Ishikawa (cell line): ENCODE measurements at regions not wholly inside any gene's neighbourhood (a gene's known extent, or its start where the extent isn't known, plus 50 kb on each side); places are given as distances from the start of the nearest gene placed in this dataset.

Experiments used
- CEBPB ChIP-seq: IDR thresholded peaks from 2 replicates; pipeline ENCODE4 v1.6.1; 2012
- CREB1 ChIP-seq: IDR thresholded peaks from 2 replicates; pipeline ENCODE4 v1.6.1; 2012; ENCODE audit warnings: low read depth
- EP300 ChIP-seq: IDR thresholded peaks from 2 replicates; pipeline ENCODE4 v1.6.1; 2012; ENCODE audit warnings: borderline replicate concordance
- FOXM1 ChIP-seq: IDR thresholded peaks from 2 replicates; pipeline ENCODE4 v1.6.1; 2012; ENCODE audit warnings: low read depth, borderline replicate concordance
- RAD21 ChIP-seq: IDR thresholded peaks from 2 replicates; pipeline ENCODE4 v1.6.1; 2012; ENCODE audit warnings: low read depth
- TEAD4 ChIP-seq: IDR thresholded peaks from 2 replicates; pipeline ENCODE4 v1.6.1; 2012
- YY1 ChIP-seq: IDR thresholded peaks from 2 replicates; pipeline ENCODE4 v1.6.1; 2012; ENCODE audit warnings: low read depth

DNA sequence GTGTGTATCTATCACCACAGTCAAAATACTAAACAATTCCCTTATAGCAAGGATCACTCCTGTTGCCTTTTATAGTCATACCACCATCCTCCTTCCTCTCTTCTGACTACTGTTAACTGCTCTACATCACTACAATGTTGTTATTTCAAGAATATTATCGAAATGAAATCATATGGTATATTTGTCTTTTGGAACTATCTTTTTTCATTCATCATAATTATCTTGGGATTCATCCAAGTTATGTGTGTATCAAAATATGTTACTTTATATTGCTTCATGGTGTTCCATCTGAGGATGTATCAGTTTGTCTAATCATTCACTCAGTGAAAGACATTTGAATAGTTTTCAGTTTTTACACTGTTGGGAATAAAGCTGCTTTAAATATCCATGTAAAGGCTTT lies 1423.0 kb upstream of the PIK3C3 start:
- TF ChIP-seq RAD21 (no peak), TEAD4 (no peak), CEBPB (no peak), EP300 (no peak), FOXM1 (no peak), YY1 (no peak), CREB1 (no peak)
